Transverse colon (tissue), 4 donors: ENCODE measurements at regions not wholly inside any gene's neighbourhood (a gene's known extent, or its start where the extent isn't known, plus 50 kb on each side); places are given as distances from the start of the nearest gene placed in this dataset.

Source experiments
- CTCF ChIP-seq, 5 experiments: fragments of 200-600 bp in 3 of 5; fragments of 450-650 bp in 2 of 5; sonication (generic) in 3 of 5; IDR thresholded peaks; 1 replicate in 2 of 5; 2 replicates in 3 of 5; pipeline ENCODE4 v1.5.1; 2016 to 2017; ENCODE audit warnings: antibody characterized with exemption in 5 of 5, inconsistent platforms in 3 of 5, mild to moderate bottlenecking in 2 of 5, moderate library complexity in 1 of 5
- EP300 ChIP-seq: sonication (generic); formaldehyde crosslinking; IDR thresholded peaks from one replicate; pipeline ENCODE4 v1.6.1; 2017; ENCODE audit warnings: antibody characterized with exemption, low read depth
- POLR2A ChIP-seq: fragments of 450-650 bp; IDR thresholded peaks from one replicate; pipeline ENCODE4 v1.6.1; 2016; ENCODE audit warnings: antibody characterized with exemption, mild to moderate bottlenecking, moderate library complexity
- POLR2AphosphoS5 ChIP-seq, 3 donors: sonication (generic); formaldehyde crosslinking; IDR thresholded peaks; one replicate each; pipeline ENCODE4 v1.6.1; 2016; ENCODE audit warnings: antibody characterized with exemption in 3 of 3

GRCh38 chr15:87483468-87483867, 773.1 kb downstream of the NTRK3 start:
- TF ChIP-seq CTCF (IDR thresholded peaks at IDR 0.05) (no peak), POLR2A (no peak), POLR2AphosphoS5 (IDR thresholded peaks at IDR 0.05) (no peak), EP300 (no peak)
